WTC11 (cell line): ENCODE measurements at regions not wholly inside any gene's neighbourhood (a gene's known extent, or its start where the extent isn't known, plus 50 kb on each side); places are given as distances from the start of the nearest gene placed in this dataset.

Source experiments
- ATAC-seq: fragments of 200-7000 bp; cut with Tn5 transposase; 2 replicates; pipeline ENCODE4 v1.10.0; 2021; ENCODE audit warnings: mild to moderate bottlenecking, moderate library complexity
- CTCF ChIA-PET: fragments of 300-600 bp; sonication (Branson Sonifier 250); formaldehyde crosslinking; loops from one replicate; lab custom pipeline; 2021; ENCODE audit warnings: antibody characterized with exemption; lab: Charles Lee
- POLR2A ChIA-PET: fragments of 350-600 bp; sonication (Branson Sonifier 250); formaldehyde crosslinking; loops from one replicate; lab custom pipeline; 2021; ENCODE audit warnings: antibody characterized with exemption; lab: Charles Lee
- DNase-seq: peaks from one replicate; pipeline ENCODE4 v3.0.0; 2021; ENCODE audit warnings: low spot score
- H3K27ac Mint-ChIP-seq: 2 replicates; pipeline ENCODE4 v1.8.0; 2021; ENCODE audit warnings: mixed read lengths
- H3K27me3 Mint-ChIP-seq: 2 replicates; pipeline ENCODE4 v1.8.0; 2021; ENCODE audit warnings: low read depth, mild to moderate bottlenecking, moderate library complexity, mixed read lengths
- H3K36me3 Mint-ChIP-seq: 2 replicates; pipeline ENCODE4 v1.8.0; 2021; ENCODE audit warnings: mixed read lengths
- H3K4me1 Mint-ChIP-seq: 2 replicates; pipeline ENCODE4 v1.8.0; 2022; ENCODE audit warnings: mixed read lengths
- H3K4me3 Mint-ChIP-seq: 2 replicates; pipeline ENCODE4 v1.8.0; 2021; ENCODE audit warnings: mild to moderate bottlenecking, moderate library complexity, mixed read lengths
- H3K9me3 Mint-ChIP-seq: 2 replicates; pipeline ENCODE4 v1.8.0; 2021; ENCODE audit warnings: mixed read lengths
- CBFB ChIP-seq: sonication (generic); formaldehyde crosslinking; IDR thresholded peaks from 2 replicates; pipeline ENCODE4 v1.8.1; 2022; ENCODE audit warnings: mild to moderate bottlenecking, low read depth, missing genetic modification reagents
- ELF4 ChIP-seq: sonication (generic); formaldehyde crosslinking; IDR thresholded peaks from 2 replicates; pipeline ENCODE4 v1.8.1; 2022; ENCODE audit warnings: low read depth, mild to moderate bottlenecking, moderate library complexity, missing genetic modification reagents
- ESRRA ChIP-seq: sonication (generic); formaldehyde crosslinking; IDR thresholded peaks from 2 replicates; pipeline ENCODE4 v1.8.1; 2022; ENCODE audit warnings: mild to moderate bottlenecking, missing genetic modification reagents, borderline replicate concordance
- FOXP1 ChIP-seq: sonication (generic); formaldehyde crosslinking; IDR thresholded peaks from 2 replicates; pipeline ENCODE4 v1.8.0; 2022; ENCODE audit warnings: missing genetic modification reagents, mild to moderate bottlenecking, moderate library complexity, borderline replicate concordance
- FOXP4 ChIP-seq: sonication (generic); formaldehyde crosslinking; IDR thresholded peaks from 2 replicates; pipeline ENCODE4 v1.8.0; 2022; ENCODE audit warnings: mild to moderate bottlenecking, missing genetic modification reagents
- GTF2I ChIP-seq: fragments of 250-450 bp; sonication (Bioruptor Pico); conservative IDR thresholded peaks from 2 replicates; pipeline ENCODE4 v1.4.0; 2021; ENCODE audit warnings: mild to moderate bottlenecking
- HMGA2 ChIP-seq: fragments of 250-450 bp; sonication (Bioruptor Pico); IDR thresholded peaks from 2 replicates; pipeline ENCODE4 v1.4.0; 2021; ENCODE audit warnings: mild to moderate bottlenecking, moderate library complexity
- IRF2 ChIP-seq: sonication (generic); formaldehyde crosslinking; IDR thresholded peaks from 2 replicates; pipeline ENCODE4 v1.8.0; 2022; ENCODE audit warnings: low read depth, missing genetic modification reagents, borderline replicate concordance
- KAT7 ChIP-seq: sonication (generic); formaldehyde crosslinking; IDR thresholded peaks from 2 replicates; pipeline ENCODE4 v1.8.1; 2023; ENCODE audit warnings: missing genetic modification reagents, mild to moderate bottlenecking, borderline replicate concordance
- MXD4 ChIP-seq: fragments of 250-450 bp; sonication (Bioruptor Pico); IDR thresholded peaks from 2 replicates; pipeline ENCODE4 v1.8.0; 2021; ENCODE audit warnings: mild to moderate bottlenecking, moderate library complexity, borderline replicate concordance
- NFYB ChIP-seq: sonication (generic); formaldehyde crosslinking; conservative IDR thresholded peaks from 2 replicates; pipeline ENCODE4 v1.8.0; 2022; ENCODE audit warnings: low read depth, missing genetic modification reagents
- NR1H2 ChIP-seq: sonication (generic); formaldehyde crosslinking; IDR thresholded peaks from 2 replicates; pipeline ENCODE4 v1.9.0; 2021; ENCODE audit warnings: mild to moderate bottlenecking, moderate library complexity, missing genetic modification reagents
- NR2C2 ChIP-seq: sonication (generic); formaldehyde crosslinking; IDR thresholded peaks from 2 replicates; pipeline ENCODE4 v1.8.0; 2022; ENCODE audit warnings: mild to moderate bottlenecking, missing genetic modification reagents
- PRDM15 ChIP-seq: sonication (generic); formaldehyde crosslinking; IDR thresholded peaks from 2 replicates; pipeline ENCODE4 v1.8.0; 2022; ENCODE audit warnings: missing genetic modification reagents
- PRRX2 ChIP-seq: fragments of 250-450 bp; sonication (Bioruptor Pico); IDR thresholded peaks from 2 replicates; pipeline ENCODE4 v1.8.0; 2021; ENCODE audit warnings: mild to moderate bottlenecking
- SMAD3 ChIP-seq: sonication (generic); formaldehyde crosslinking; IDR thresholded peaks from 2 replicates; pipeline ENCODE4 v1.8.0; 2022; ENCODE audit warnings: missing genetic modification reagents, mild to moderate bottlenecking, borderline replicate concordance
- SOX15 ChIP-seq: fragments of 250-450 bp; sonication (Bioruptor Pico); IDR thresholded peaks from 2 replicates; pipeline ENCODE4 v1.9.0; 2021; ENCODE audit warnings: mild to moderate bottlenecking
- TCF7 ChIP-seq: sonication (generic); formaldehyde crosslinking; IDR thresholded peaks from 2 replicates; pipeline ENCODE4 v1.8.0; 2022; ENCODE audit warnings: mild to moderate bottlenecking, low read depth, missing genetic modification reagents, moderate library complexity
- ZNF121 ChIP-seq: sonication (generic); formaldehyde crosslinking; IDR thresholded peaks from 2 replicates; pipeline ENCODE4 v1.8.0; 2023; ENCODE audit warnings: missing genetic modification reagents
- ZNF219 ChIP-seq: sonication (generic); formaldehyde crosslinking; IDR thresholded peaks from 2 replicates; pipeline ENCODE4 v1.8.0; 2023; ENCODE audit warnings: missing genetic modification reagents, mild to moderate bottlenecking, borderline replicate concordance
- ZNF317 ChIP-seq: sonication (generic); formaldehyde crosslinking; IDR thresholded peaks from 2 replicates; pipeline ENCODE4 v1.8.1; 2023; ENCODE audit warnings: low read depth, mild to moderate bottlenecking, moderate library complexity, missing genetic modification reagents, borderline replicate concordance
- ZNF423 ChIP-seq: fragments of 250-450 bp; sonication (Bioruptor Pico); IDR thresholded peaks from 2 replicates; pipeline ENCODE4 v2.1.2; 2022; ENCODE audit warnings: mild to moderate bottlenecking, moderate library complexity
- ZNF671 ChIP-seq: fragments of 250-450 bp; sonication (Bioruptor Pico); IDR thresholded peaks from 2 replicates; pipeline ENCODE4 v1.8.0; 2021; ENCODE audit warnings: mild to moderate bottlenecking
- ZSCAN18 ChIP-seq: fragments of 250-450 bp; sonication (Bioruptor Pico); IDR thresholded peaks from 2 replicates; pipeline ENCODE4 v2.1.2; 2022; ENCODE audit warnings: mild to moderate bottlenecking, moderate library complexity
- TF ChIP-seq, protein P1 (sequence below): fragments of 200-600 bp; IDR thresholded peaks from 2 replicates; pipeline ENCODE4 v1.8.0; 2022; ENCODE audit warnings: antibody characterized with exemption
- TF ChIP-seq, protein P2 (sequence below): sonication (generic); formaldehyde crosslinking; conservative IDR thresholded peaks from 2 replicates; pipeline ENCODE4 v1.8.1; 2023; ENCODE audit warnings: mild to moderate bottlenecking, low read depth, missing genetic modification reagents, moderate library complexity
- TF ChIP-seq, protein P3 (sequence below): sonication (generic); formaldehyde crosslinking; conservative IDR thresholded peaks from 2 replicates; pipeline ENCODE4 v1.8.1; 2022; ENCODE audit warnings: mild to moderate bottlenecking, missing genetic modification reagents

- Mint-ChIP-seq H3K4me3 (no peak overlapping the region), H3K36me3 (no peaks in the 10 kb centered on the region), H3K27ac (no peak overlapping the region), H3K27me3 (no peaks in the 10 kb centered on the region), H3K4me1 (no peaks in the 10 kb centered on the region), H3K9me3 (no peaks in the 10 kb centered on the region)
- no peak for ATAC-seq
- TF ChIP-seq ZNF219 (CRISPR knock-in tag) (no peak), CBFB (no peak), IRF2 (CRISPR knock-in tag) (no peak), TCF7 (CRISPR knock-in tag) (no peak), ZNF121 (CRISPR knock-in tag) (no peak), PRDM15 (no peak), ZNF317 (CRISPR knock-in tag) (no peak), SOX15 (CRISPR knock-in tag) (no peak), ESRRA (CRISPR knock-in tag) (no peak), ELF4 (no peak), ZNF671 (no peak), HMGA2 (CRISPR knock-in tag) (no peak), PRRX2 (CRISPR knock-in tag) (no peak), SMAD3 (CRISPR knock-in tag) (no peak)
- TF ChIP-seq, protein P1, sequence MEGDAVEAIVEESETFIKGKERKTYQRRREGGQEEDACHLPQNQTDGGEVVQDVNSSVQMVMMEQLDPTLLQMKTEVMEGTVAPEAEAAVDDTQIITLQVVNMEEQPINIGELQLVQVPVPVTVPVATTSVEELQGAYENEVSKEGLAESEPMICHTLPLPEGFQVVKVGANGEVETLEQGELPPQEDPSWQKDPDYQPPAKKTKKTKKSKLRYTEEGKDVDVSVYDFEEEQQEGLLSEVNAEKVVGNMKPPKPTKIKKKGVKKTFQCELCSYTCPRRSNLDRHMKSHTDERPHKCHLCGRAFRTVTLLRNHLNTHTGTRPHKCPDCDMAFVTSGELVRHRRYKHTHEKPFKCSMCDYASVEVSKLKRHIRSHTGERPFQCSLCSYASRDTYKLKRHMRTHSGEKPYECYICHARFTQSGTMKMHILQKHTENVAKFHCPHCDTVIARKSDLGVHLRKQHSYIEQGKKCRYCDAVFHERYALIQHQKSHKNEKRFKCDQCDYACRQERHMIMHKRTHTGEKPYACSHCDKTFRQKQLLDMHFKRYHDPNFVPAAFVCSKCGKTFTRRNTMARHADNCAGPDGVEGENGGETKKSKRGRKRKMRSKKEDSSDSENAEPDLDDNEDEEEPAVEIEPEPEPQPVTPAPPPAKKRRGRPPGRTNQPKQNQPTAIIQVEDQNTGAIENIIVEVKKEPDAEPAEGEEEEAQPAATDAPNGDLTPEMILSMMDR: no peak
- TF ChIP-seq, protein P2, sequence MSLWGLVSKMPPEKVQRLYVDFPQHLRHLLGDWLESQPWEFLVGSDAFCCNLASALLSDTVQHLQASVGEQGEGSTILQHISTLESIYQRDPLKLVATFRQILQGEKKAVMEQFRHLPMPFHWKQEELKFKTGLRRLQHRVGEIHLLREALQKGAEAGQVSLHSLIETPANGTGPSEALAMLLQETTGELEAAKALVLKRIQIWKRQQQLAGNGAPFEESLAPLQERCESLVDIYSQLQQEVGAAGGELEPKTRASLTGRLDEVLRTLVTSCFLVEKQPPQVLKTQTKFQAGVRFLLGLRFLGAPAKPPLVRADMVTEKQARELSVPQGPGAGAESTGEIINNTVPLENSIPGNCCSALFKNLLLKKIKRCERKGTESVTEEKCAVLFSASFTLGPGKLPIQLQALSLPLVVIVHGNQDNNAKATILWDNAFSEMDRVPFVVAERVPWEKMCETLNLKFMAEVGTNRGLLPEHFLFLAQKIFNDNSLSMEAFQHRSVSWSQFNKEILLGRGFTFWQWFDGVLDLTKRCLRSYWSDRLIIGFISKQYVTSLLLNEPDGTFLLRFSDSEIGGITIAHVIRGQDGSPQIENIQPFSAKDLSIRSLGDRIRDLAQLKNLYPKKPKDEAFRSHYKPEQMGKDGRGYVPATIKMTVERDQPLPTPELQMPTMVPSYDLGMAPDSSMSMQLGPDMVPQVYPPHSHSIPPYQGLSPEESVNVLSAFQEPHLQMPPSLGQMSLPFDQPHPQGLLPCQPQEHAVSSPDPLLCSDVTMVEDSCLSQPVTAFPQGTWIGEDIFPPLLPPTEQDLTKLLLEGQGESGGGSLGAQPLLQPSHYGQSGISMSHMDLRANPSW (CRISPR knock-in tag): no peak
- TF ChIP-seq, protein P3, sequence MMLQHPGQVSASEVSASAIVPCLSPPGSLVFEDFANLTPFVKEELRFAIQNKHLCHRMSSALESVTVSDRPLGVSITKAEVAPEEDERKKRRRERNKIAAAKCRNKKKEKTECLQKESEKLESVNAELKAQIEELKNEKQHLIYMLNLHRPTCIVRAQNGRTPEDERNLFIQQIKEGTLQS (CRISPR knock-in tag): no peak
- POLR2A ChIA-PET: no interaction called here
- DNase-seq: no peak
- CTCF ChIA-PET: no interaction called here
Observed at GRCh38 chr14:27091973-27092372, 494.1 kb upstream of the NOVA1 start.

- ATAC-seq (no peak), DNase-seq (no peak)
- H3K4me1 Mint-ChIP-seq: no peaks in the 10 kb centered on the region
- H3K36me3 Mint-ChIP-seq: no peaks in the 10 kb centered on the region
- peaks cover 4% of the 10 kb centered on the region; the same call in 1 of the 2 replicates for H3K9me3 Mint-ChIP-seq
- ChIA-PET POLR2A (no interaction called here), CTCF (no interaction called here)
- no peak overlapping the region for H3K27ac Mint-ChIP-seq
- H3K27me3 Mint-ChIP-seq: no peaks in the 10 kb centered on the region
- no peak overlapping the region for H3K4me3 Mint-ChIP-seq
- no peak for TF ChIP-seq NR2C2 (CRISPR knock-in tag)
- no peak for TF ChIP-seq FOXP1 (CRISPR knock-in tag)
- no peak for TF ChIP-seq GTF2I (CRISPR knock-in tag)
- no peak for TF ChIP-seq ZSCAN18 (CRISPR knock-in tag)
- TF ChIP-seq KAT7 (CRISPR knock-in tag): no peak
- no peak for TF ChIP-seq ZNF423 (CRISPR knock-in tag)
- TF ChIP-seq ELF4: no peak
- no peak for TF ChIP-seq ZNF121 (CRISPR knock-in tag)
- no peak for TF ChIP-seq NFYB
- TF ChIP-seq MXD4: no peak
- no peak for TF ChIP-seq FOXP4 (CRISPR knock-in tag)
- TF ChIP-seq NR1H2 (CRISPR knock-in tag): no peak
Observed at GRCh38 chr14:27096091-27096490, 498.3 kb upstream of the NOVA1 start.
